HG03442 (cell line): ENCODE measurements at regions not wholly inside any gene's neighbourhood (a gene's known extent, or its start where the extent isn't known, plus 50 kb on each side); places are given as distances from the start of the nearest gene placed in this dataset.
"Not testable (repeated sequence)": the region's sequence is repeated elsewhere in the genome, so short reads cannot be mapped to it uniquely, and the experiment has no call there.

Experiments
- ATAC-seq: cut with Tn5 transposase; IDR thresholded peaks from one replicate; pipeline ENCODE4 v1.9.1; 2021; ENCODE audit warnings: mild to moderate bottlenecking, moderate library complexity; ENCODE audit not compliant: unreplicated experiment

GRCh38 chr5:28404363-28405071, 1366.1 kb upstream of the CDH9 start:
- no peak for ATAC-seq

GRCh38 chr5:28403846-28404245, 1365.5 kb upstream of the CDH9 start:
- ATAC-seq: no peak

DNA sequence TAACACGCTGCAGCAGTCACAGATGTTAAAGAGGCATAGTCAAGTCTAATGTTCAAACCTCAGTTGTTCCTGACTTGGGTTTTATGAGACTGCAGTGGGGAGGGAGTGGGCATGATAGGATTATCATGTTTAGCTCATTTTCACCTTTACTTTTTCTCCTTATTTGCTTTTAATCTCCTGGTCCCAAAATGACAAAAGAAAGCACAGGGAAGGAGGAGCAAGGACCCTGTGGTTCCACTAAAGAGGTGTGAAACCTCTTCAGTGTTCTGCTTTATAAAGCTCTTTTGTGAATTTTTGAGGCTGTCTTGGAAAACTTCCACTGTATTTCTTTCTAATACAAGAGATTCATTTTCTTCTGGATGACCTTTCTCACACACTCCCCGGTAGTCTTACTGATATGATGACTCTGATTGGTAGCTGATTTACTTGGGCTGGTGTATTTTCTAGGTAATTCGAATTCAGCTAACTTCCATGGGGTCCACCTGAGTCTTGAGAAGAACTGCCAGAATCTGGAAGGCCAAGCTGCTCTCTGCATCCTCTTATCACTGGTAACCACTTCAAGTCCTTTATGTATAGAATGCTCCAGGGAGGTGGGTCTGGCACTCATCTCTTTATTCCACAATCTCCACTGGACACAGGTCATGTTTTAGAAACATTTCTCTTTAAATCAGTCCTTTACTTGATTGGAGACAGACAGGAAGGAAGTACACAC, 1364.4 kb upstream of the CDH9 start:
- ATAC-seq: no peak

GRCh38 chr5:28400076-28400475, 1361.7 kb upstream of the CDH9 start:
- ATAC-seq: no peak

DNA sequence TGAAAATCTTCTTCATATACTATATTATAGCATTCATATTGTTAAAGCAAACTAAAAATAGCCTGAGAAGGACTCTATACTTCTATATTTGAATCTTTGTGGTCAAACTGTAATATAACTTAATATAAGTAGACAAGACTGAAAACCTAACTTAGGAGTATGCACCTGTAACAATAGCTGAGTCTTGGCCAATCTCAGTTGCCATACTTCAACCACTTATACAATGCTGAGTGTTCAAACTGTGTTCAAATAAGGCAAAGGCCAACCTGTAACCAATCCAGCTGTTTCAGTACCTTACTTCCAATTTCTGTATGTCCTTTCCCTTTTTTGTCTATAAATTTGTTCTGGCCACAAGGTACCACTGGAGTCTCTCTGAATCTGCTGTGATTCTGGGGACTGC, 1360.8 kb upstream of the CDH9 start:
- no peak for ATAC-seq

DNA sequence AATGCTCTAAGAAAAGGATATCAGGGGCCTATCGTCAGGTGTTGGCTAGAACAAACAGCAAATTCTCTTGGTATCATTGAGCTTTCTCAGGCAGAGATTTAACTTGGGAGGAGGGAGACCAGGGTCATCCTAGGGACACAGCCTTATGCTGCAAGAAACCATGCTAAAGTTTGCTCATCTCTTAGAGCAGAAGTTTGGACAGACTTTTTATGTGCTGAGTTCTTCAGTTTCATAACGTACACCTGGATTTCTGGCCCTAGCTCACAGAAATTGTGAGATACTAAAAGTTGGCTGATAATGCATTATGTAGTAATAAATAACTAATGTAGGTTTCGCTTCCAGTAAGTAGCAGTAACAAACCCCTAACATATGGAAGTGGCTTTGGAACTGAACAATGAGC, 1359.8 kb upstream of the CDH9 start:
- ATAC-seq: no peak

DNA sequence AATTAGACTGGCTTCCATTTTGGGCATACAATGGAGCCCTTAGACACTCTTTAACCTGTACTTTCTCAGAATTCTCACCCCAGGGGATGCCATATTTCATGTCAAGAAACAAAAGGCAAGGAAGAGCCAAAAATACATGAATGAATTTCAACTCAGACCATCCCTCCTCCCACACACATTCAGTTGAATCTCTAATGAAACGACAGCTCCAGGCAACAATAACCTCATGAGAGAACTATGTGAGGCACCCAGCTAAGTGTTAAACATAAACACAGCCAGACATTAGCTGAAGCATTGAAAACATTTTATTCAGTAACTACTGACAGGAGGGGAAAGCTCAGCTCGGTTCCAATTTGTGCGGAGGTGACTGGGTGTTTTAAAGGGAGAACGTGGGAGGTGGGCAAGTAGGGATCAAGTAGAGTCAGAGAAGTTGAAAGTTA, 1359.1 kb upstream of the CDH9 start:
- no peak for ATAC-seq

- no peak for ATAC-seq
Measured at GRCh38 chr5:28391277-28391676, 1352.9 kb upstream of the CDH9 start.

GRCh38 chr5:28390341-28390740, 1352.0 kb upstream of the CDH9 start:
- ATAC-seq: no peak

GRCh38 chr5:28389727-28390126, 1351.3 kb upstream of the CDH9 start:
- not testable (repeated sequence) for ATAC-seq

DNA sequence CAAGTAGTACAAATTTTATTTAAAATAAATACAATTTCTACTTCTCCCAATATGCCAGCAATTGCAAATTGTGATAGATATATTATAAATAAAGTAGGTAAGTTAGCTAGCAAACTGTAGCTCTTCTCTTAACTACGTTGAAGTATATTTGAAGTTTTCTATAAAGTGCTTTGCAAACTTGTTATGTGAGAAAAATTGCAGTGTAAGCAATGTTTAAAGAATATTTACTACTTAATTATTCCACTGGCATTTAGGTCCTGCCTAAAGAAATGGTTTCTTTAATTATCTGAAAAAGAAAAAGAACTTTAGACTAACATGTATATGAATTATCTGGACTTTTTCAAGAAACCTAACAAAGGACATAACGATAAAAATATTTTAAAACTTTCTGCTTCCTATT, 1350.0 kb upstream of the CDH9 start:
- ATAC-seq: no peak

DNA sequence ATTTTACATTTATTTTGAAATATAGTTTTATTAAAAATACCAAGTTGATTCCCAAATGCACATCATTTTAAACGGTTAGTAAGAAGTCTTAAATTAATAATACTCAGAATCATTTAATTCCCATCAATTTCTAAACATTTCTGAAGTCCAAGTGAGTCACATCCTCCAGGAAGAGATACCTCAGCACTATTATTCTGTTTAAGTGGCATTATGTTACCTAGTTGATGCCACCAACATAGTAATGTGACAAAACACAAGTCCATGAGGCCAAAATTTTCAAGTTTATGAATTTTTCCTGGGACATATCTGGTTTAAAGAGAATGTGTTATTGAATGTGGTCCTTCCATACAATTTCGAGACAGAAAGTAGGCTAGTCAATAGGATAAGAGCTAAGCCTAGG, 1348.3 kb upstream of the CDH9 start:
- ATAC-seq: no peak

GRCh38 chr5:28380167-28380566, 1341.8 kb upstream of the CDH9 start:
- ATAC-seq: no peak

DNA sequence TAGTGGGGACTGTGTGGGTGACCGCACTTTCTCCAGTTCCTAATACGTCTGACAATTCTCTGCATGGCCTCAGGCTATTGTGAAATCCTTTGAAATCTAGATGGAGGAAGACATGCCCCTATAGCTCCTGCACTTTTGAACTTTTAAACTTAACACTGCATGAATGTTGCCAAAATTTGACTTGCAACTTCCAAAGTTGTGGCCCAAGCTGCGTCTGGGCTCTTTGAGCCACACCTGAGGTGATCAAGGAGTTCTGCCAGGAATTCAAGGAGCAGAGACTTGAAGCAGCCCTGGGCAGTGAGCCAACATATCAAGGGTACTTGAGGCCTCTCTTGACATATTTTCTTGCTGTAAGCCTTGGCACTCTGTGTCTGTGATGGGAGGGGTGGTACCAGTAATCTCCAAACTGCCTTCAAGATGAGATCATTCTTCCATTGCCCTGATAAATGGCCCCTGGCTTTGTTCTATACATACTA, 1336.1 kb upstream of the CDH9 start:
- no peak for ATAC-seq

GRCh38 chr5:28370896-28371295, 1332.5 kb upstream of the CDH9 start:
- no peak for ATAC-seq

DNA sequence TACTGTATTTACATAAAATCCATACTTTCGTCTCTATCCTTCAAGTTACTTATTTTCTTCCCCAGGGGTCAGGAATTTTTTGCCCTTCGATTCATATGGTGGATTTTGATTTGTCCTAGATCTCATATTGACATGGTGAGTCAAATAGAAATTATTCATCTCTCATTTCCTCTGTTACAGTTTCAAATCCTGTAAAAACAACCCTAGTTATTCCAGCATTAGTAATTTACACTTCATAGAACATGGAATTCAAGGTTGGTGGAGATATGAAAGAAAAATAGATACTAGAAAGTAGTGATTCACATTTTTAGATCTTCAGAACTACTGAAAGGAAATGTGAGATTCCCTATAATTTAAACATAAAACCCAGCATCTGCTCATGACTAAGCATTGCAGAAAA, 1331.0 kb upstream of the CDH9 start:
- ATAC-seq: no peak

GRCh38 chr5:28355831-28356230, 1317.4 kb upstream of the CDH9 start:
- no peak for ATAC-seq

- ATAC-seq: no peak
Measured at GRCh38 chr5:28346696-28347095, 1308.3 kb upstream of the CDH9 start.

DNA sequence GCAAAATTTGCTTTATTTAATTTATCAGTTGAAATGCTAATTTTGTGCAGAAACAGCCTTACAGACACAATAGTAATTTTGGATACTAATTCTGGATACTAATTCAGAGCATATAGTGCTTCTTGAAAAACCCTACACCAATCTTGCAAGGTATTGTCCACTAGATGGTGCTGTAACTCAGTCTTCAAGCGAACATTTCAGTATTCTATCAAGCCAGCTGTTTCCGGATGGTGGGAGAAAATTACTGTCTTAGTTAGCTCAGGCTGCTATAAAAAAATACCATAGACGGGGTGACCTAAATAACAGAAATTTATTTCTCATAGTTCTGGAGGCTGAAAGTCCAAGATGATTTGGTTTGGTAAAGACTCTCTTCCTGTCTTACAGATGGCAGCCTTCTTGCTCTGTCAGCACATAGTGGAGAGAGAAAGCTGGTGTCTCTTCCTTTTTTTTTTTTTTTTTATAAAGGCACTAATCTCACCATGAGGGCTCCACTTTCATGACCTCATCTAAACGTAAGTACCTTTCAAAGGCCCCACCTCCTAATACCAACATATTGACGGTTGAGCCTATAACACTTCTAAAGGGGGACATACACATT, 1306.5 kb upstream of the CDH9 start:
- no peak for ATAC-seq

GRCh38 chr5:28329176-28329575, 1290.8 kb upstream of the CDH9 start:
- no peak for ATAC-seq

- no peak for ATAC-seq
Measured at GRCh38 chr5:28328681-28329080, 1290.3 kb upstream of the CDH9 start.

DNA sequence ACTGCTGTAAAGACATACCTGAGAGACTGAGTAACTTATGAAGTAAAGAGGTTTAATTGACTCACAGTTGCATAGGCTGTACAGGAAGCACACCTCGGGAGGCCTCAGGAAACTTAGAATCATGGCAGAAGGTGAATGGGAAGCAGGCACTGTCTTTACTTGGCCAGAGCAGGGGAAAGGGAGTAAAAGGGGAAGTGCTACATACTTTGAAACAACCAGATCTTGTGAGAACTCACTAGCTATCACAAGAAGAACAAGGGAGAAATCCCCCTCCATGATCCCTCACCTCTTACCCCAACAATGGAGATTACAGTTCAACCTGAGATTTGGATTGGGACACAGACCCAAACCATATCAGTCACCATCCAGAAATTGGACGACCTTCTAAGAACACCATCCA, 1285.8 kb upstream of the CDH9 start:
- ATAC-seq: no peak
